ENCODE measurements at regions not wholly inside any gene's neighbourhood (a gene's known extent, or its start where the extent isn't known, plus 50 kb on each side); places are given as distances from the start of the nearest gene placed in this dataset.

- TF ChIP-seq CTCF (IDR thresholded peaks at IDR 0.05; ENCODE audit: low read depth, low read length, poor library complexity, severe bottlenecking) (no peak), EZH2phosphoT487 (IDR thresholded peaks at IDR 0.05; ENCODE audit: borderline replicate concordance, low read length) (no peak)
Measured at GRCh38 chr10:121648493-121648892, 50.2 kb upstream of the FGFR2 start.
